ENCODE measurements at regions not wholly inside any gene's neighbourhood (a gene's known extent, or its start where the extent isn't known, plus 50 kb on each side); places are given as distances from the start of the nearest gene placed in this dataset.

DNA sequence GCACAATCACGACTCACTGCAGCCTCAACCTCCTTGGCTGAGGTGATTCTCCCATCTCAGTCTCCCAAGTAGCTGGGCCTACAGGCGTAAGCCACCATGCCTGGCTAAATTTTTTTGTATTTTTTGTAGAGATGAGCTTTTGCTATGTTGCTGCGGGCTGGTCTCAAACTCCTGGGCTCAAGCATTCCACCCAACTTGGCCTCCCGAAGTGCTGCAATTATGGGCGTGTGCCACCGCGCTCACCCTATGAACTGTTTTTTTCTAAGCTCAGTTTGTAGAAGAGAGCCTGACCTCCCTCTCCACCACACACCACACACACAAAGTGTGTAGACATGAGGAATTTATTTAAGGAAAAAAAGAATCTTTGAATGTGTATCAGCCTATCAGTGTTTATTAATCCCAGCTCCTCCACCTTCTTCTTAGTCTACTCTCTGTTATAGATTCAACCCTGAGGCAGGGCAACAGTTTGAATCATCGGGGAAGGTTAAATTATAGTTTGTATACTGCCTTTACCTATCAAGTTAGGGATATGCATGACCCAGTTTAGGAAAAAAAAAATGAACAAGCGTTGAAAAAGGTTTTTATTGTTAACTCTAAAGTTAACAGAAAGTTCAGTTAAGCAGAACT, 74.1 kb downstream of the PLEKHG1 start:
- no peaks in the 10 kb centered on the region for H3F3A ChIP-seq (ENCODE audit: insufficient read depth, low read length)
- H3K9ac ChIP-seq (ENCODE audit: low read length): no peak overlapping the region
- H4K20me1 ChIP-seq (ENCODE audit: insufficient read depth, low read length): no peaks in the 10 kb centered on the region; the same call in 1 of the 2 replicates
- peaks cover 21% of the 10 kb centered on the region for H3K79me2 ChIP-seq (ENCODE audit: insufficient read depth, low read length)
- H3K9me3 ChIP-seq (ENCODE audit: low read length): no peaks in the 10 kb centered on the region
- TF ChIP-seq, protein P1, sequence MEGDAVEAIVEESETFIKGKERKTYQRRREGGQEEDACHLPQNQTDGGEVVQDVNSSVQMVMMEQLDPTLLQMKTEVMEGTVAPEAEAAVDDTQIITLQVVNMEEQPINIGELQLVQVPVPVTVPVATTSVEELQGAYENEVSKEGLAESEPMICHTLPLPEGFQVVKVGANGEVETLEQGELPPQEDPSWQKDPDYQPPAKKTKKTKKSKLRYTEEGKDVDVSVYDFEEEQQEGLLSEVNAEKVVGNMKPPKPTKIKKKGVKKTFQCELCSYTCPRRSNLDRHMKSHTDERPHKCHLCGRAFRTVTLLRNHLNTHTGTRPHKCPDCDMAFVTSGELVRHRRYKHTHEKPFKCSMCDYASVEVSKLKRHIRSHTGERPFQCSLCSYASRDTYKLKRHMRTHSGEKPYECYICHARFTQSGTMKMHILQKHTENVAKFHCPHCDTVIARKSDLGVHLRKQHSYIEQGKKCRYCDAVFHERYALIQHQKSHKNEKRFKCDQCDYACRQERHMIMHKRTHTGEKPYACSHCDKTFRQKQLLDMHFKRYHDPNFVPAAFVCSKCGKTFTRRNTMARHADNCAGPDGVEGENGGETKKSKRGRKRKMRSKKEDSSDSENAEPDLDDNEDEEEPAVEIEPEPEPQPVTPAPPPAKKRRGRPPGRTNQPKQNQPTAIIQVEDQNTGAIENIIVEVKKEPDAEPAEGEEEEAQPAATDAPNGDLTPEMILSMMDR (IDR thresholded peaks at IDR 0.05; ENCODE audit: low read length): no peak
- no peak for TF ChIP-seq EZH2 (IDR thresholded peaks at IDR 0.05; ENCODE audit: borderline replicate concordance, low read length)
- peaks cover 75% of the 10 kb centered on the region for H3K36me3 ChIP-seq (ENCODE audit: insufficient read depth, low read length)
- no peak overlapping the region for H3K4me3 ChIP-seq (ENCODE audit: low read depth, low read length, poor library complexity, severe bottlenecking)
- no peak overlapping the region for H3K4me2 ChIP-seq (ENCODE audit: low read length)
- no peak overlapping the region for H2AFZ ChIP-seq (ENCODE audit: low read length)
- no peak overlapping the region for H3K27ac ChIP-seq (ENCODE audit: low read depth, low read length, poor library complexity, severe bottlenecking)
- no peaks in the 10 kb centered on the region for H3K27me3 ChIP-seq (ENCODE audit: insufficient read depth, low read length)
- H3K4me1 ChIP-seq (ENCODE audit: insufficient read depth, low read length, severe bottlenecking): peaks cover 5% of the 10 kb centered on the region
- H3K9me2 ChIP-seq (ENCODE audit: low read depth, low read length): no peaks in the 10 kb centered on the region

DNA sequence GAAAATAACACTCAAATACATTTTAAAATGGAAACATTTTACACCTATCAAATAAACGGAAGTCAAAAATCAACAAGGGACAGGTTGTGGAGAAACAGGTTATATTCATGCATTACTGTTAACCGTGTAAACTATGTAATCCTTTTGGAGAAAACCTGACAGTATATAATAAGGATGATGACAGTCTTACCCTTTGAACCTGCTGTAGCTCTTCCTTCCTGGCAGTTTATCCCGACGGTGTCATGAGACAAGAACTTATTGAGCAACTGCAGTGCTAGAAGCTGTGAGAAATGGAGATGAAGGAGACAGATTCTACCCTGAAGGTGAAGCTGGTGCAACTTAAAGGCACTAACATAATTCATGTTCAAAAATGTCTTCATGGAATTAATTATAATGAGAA, 76.7 kb downstream of the PLEKHG1 start:
- Histone ChIP-seq H4K20me1 (ENCODE audit: insufficient read depth, low read length) (no peaks in the 10 kb centered on the region; the same call in 1 of the 2 replicates), H3K9ac (ENCODE audit: low read length) (no peak overlapping the region), H3K9me2 (ENCODE audit: low read depth, low read length) (no peaks in the 10 kb centered on the region), H3K4me1 (ENCODE audit: insufficient read depth, low read length, severe bottlenecking) (peaks cover 28% of the 10 kb centered on the region), H3F3A (ENCODE audit: insufficient read depth, low read length) (no peaks in the 10 kb centered on the region), H3K9me3 (ENCODE audit: low read length) (no peaks in the 10 kb centered on the region), H3K27me3 (ENCODE audit: insufficient read depth, low read length) (no peaks in the 10 kb centered on the region), H3K4me3 (ENCODE audit: low read depth, low read length, poor library complexity, severe bottlenecking) (no peak overlapping the region), H3K4me2 (ENCODE audit: low read length) (no peak overlapping the region), H3K36me3 (ENCODE audit: insufficient read depth, low read length) (peaks cover 80% of the 10 kb centered on the region), H2AFZ (ENCODE audit: low read length) (no peak overlapping the region), H3K27ac (ENCODE audit: low read depth, low read length, poor library complexity, severe bottlenecking) (no peak overlapping the region), H3K79me2 (ENCODE audit: insufficient read depth, low read length) (peaks cover 9% of the 10 kb centered on the region; the same call in 1 of the 2 replicates)
- TF ChIP-seq EZH2 (IDR thresholded peaks at IDR 0.05; ENCODE audit: borderline replicate concordance, low read length): no peak
- TF ChIP-seq, protein P1 (IDR thresholded peaks at IDR 0.05; ENCODE audit: low read length): no peak

DNA sequence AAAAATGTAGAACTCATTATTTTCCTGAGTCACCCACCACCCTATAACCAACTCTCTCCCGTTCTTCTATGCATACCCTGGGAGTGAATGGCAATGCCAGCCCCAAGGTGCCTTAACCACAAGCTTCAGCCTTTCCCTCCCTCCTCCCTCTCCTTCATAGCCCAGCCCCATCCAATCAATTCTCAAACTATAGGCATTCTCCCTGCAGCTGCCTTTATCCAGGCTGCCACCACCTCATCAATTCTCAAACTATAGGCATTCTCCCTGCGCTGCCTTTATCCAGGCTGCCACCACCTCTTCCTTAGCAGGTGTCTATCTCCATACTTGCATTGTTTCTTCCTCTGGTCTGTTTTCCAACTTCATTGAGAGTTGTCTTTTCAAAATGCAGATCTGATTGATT, 77.1 kb downstream of the PLEKHG1 start:
- Histone ChIP-seq H2AFZ (ENCODE audit: low read length) (no peak overlapping the region), H3K36me3 (ENCODE audit: insufficient read depth, low read length) (peaks cover 76% of the 10 kb centered on the region), H3K79me2 (ENCODE audit: insufficient read depth, low read length) (peaks cover 9% of the 10 kb centered on the region; the same call in 1 of the 2 replicates)

More for the DNA sequence above, 77.1 kb downstream of the PLEKHG1 start:
- Histone ChIP-seq H3F3A (ENCODE audit: insufficient read depth, low read length) (no peaks in the 10 kb centered on the region), H3K27me3 (ENCODE audit: insufficient read depth, low read length) (no peaks in the 10 kb centered on the region), H3K9me2 (ENCODE audit: low read depth, low read length) (no peaks in the 10 kb centered on the region), H4K20me1 (ENCODE audit: insufficient read depth, low read length) (no peaks in the 10 kb centered on the region; the same call in 1 of the 2 replicates), H3K9me3 (ENCODE audit: low read length) (no peaks in the 10 kb centered on the region), H3K9ac (ENCODE audit: low read length) (no peak overlapping the region), H3K4me3 (ENCODE audit: low read depth, low read length, poor library complexity, severe bottlenecking) (no peak overlapping the region), H3K4me2 (ENCODE audit: low read length) (no peak overlapping the region), H3K27ac (ENCODE audit: low read depth, low read length, poor library complexity, severe bottlenecking) (no peak overlapping the region), H3K4me1 (ENCODE audit: insufficient read depth, low read length, severe bottlenecking) (peaks cover 32% of the 10 kb centered on the region)
- TF ChIP-seq, protein P1 (IDR thresholded peaks at IDR 0.05; ENCODE audit: low read length): no peak
- TF ChIP-seq EZH2 (IDR thresholded peaks at IDR 0.05; ENCODE audit: borderline replicate concordance, low read length): no peak
